Eye (tissue), 1 donor: ENCODE measurements at regions not wholly inside any gene's neighbourhood (a gene's known extent, or its start where the extent isn't known, plus 50 kb on each side); places are given as distances from the start of the nearest gene placed in this dataset.
A peak's percentile ranks its signal among the peaks of the same experiment; 100 is the strongest.

Source experiments
- DNase-seq: peaks from one replicate; pipeline ENCODE4 v3.0.0-alpha.2; 2015

DNA sequence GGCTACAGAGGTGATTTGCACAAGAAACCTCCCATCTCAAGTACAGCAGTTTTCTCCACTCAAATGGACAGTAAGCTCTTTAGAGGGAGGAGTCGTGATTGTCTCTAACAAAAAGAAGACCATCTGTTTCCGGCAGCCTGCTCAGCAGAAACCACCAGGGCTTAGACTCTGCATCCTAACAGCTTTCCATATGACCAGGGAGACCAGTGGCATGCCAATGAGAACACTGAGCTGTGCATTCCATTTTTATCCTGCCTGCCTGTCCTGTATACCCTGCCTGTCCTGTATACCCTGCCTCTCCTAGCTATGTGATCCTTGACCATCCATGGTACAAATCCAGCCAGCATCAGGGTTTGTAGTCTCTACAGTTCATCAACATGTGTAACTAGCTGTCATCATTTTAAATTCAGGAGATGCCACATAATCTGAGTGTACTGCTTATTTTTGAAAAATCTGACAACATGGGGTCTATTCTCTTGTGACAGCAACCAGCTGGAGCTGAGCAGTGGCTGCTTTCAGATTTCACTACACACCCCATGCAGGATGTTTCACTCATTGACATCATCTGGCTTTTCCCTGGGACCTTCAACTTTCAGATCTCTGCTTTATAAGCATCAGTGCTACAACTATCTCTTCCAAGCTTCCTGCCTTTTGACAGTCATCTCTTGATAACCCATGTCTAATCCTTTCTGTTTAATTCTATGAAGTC, 50.5 kb upstream of the POU2AF2 start:
- DNase-seq: peak; percentile 23

DNA sequence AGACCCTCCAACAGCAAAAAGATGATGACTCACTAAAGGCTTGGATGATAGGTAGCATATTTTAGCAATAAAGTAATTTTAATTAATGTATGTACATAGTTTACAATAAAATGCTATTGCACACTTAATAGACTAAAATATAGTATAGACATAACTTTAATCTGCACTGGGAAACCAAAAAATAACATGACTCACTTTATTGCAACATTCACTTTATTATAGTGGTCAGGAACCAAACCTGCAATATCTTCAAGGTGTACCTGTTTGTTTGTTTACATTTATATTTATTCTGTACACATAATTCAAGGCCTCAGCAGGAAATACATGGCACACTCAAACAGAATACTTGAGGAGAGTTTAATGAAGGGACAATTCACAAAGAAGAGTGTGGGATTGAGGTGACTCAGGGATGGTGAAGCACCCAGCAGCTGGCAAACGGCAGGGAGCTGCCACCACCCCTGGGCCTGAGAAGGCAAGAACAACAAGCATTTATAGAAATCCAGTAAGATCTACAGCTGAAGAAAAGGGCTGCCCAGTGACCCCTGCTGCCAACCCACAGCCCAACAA, 51.5 kb upstream of the POU2AF2 start:
- no peak for DNase-seq

DNA sequence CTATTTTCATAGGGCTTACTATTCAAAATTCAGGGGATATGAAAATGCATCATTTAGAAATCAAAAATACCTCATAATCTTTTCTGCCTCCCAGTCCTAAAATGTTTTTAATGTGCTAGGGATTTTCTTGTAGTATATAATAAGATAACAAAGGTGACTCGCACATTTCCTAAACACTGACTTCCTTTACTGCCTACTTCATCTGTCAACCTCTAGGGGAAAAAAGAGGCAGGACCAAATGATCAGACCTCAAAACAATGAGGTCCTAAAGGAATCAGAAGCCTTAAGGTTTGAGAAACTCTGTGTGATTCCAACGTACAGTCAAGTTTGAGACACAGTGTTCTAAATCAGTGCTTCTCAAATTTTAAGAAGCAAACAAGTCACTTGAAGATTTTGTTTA, 56.1 kb upstream of the POU2AF2 start:
- DNase-seq: no peak

DNA sequence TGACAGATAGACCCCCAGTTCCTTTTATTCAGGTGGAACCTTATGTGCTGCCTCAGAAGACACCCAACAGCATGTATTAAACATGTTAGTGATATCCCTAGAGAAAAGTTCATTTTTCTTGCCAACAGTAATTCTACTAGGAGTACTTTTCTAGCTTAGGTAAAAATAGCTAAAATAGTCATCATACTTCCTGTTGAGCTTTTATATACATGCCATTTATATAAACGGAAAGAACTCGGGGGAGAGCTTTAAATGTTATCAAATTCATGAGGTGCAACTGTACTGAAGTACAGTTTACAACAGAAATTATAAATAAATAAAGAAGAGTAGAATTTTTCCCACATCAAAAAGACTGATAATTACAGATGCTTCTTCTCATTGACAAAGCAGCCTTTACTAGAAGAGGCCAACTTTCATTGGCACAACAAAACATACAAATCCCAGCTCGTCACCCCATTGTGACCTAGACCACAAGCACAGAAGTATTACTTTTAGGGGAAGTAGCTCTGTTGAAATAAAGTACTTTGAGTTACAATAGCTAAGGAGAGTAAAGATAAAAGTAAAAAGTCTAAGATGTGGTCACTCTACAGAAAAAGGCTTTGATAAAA, 59.1 kb upstream of the POU2AF2 start:
- DNase-seq: no peak

DNA sequence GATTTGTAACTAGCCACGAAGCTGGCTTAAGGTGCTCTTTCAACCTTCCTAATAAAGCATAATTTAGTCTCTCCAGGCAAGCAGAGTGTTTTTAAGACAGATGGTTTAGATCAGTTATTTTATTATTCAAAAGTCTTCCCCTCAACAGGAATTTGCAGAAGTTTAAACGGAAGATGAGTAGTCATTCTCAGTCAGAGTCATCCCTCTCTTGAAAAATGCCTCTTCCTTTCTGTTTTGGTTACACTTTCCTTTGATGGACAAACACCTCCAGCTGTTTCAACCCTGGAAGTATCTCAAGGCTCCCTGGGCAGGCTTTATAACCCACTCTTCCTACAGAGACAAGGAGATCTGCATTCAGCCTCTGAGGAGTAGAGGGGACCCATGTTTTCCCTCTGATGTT, 60.3 kb upstream of the POU2AF2 start:
- no peak for DNase-seq

DNA sequence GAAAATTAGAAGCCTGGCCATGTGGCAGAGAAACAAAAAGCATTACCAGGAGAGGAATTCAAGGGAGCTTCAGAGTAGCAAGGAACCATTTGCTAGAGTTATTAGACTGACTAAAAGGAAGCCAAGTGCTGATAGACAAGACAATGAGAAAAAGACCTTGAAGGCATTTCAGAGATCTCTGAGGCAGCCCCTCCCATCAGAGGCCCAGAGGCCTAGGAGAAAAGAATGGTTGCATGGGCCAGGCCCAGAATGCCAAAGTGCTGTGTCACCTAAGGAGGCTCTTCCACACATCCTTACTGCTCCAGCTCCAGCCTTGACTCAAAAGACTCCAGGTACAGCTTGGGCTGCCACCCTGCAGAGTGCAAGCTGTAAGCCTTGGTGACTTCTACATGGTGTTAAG, 61.8 kb upstream of the POU2AF2 start:
- DNase-seq: no peak

DNA sequence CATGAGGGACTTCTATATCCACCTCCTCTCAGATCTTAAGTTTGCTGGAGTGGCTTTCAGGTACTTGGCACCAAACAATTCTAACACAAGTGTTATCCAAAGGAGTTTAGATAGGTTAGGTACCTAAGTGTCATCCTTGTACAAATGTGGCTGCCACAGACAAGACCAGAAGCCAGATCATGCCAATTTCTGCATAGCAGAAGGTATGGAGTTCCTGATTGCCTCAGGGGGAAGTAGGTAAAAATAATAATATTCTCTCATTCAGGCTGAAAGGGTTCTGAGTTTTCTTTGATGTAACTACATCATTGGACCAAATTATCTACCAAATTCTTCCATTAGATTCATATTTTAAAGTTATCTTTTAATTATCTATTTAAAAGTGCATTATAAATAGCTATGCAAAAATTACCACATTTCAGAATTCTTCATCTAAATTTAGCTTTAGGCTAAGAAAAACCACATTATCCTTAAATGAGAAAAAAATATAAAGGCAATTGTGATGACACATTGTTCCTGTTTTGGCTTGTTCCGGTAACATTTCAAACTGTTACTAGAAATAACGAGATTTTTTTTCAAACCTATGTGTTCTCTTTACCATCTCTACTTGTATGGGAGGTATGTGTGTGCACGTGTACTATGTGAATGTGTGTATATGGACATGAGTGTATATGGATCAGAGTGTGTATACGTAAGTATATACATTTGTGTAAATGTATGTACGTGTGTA, 66.2 kb upstream of the POU2AF2 start:
- no peak for DNase-seq

DNA sequence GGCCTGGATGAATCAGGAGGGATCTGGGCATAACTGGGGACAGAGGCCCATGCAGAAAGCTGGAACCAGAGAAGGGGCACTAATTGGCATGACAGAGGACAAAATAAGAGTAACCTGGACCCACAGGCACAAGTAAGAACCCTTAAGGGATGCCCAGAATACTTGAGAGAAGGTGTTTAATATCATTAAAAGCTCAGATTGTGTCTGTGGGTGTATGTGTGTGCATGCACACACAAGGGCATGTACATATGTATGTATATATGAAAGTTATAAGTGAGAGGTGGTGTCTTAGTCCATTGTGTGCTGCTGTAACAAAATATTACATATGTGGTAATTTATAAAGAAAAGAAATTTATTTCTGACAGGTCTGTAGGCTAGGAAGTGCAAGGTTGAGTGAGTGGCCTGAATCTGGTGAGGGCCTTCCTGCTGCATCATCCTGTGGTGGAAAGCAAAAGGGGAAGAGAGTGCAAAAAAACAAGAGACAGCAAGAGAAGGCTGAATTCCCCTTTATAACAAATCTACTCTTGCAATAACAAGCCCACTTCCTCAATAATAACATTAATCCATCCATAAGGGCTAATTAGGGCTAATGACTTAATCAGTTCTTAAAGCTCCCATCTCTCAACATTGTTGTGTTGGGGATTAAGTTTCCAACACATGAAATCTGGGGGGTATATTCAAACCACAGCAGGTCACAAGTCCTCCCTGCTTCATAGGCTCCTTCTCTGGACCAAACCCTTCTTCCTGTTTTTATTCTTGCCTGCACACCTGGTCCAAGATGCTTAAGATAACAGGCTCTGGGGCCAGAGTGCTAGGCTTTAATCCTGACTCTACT, 68.3 kb upstream of the POU2AF2 start:
- no peak for DNase-seq

DNA sequence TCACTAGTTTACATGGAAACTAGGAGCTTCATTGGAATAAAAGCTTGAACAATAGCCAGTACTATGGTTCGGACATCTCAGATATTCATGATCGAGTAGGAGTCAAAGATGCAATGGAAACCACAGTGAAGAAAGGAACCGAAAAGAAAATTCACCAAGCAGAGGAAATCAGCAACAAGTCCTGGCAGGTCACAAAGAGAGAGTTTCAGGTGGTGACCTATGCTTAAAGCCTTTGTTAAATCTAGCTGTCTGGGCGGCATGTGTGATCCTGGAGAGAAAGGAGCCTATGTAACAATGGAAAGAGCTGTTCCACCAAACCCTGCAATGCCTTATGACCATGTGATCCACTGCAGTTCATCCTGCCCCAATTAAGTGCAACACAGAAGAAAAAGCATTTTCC, 68.9 kb upstream of the POU2AF2 start:
- DNase-seq: no peak

DNA sequence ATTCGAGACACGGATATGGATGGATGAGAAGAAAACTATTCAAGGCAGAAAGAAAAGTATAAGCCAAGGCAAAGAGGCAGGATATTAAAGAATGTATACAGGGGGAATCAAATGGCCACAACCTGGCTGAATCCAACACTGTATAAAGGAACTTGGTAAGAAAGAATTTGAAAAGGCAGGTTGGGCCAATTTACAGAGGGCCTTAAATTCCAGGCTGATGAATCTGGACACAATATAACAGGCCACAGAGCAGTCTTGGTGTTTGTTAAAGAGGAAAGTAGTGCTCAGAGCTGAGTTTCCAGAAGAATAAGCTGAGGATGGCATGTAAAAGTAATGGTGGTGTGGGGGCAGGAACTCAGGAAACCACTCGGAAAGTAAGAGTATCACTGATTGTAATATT, 72.3 kb upstream of the POU2AF2 start:
- DNase-seq: no peak

DNA sequence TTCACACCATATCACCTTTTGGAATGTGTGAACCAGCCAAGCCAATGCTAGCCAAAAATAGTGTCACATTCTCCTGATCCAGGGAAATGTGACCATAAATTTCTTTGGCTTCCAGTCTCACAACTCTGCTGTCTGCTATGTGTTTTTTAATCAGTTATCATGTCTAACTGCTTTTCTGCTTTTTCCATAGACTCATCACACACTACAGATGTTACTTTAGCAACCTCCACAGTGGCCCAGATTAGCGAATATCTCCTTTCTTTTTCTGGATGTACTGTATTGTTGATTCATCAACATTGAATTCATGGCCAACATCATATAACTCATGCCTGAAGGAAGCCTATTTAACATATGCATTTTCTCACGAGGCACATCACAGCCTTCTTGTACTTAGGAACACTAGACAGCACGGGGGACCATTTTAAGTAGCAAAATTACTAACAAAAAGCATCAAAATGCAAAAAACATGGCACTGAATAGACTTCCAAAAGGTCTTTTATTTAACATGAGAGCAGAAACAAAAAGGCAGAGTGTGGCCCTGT, 73.1 kb upstream of the POU2AF2 start:
- no peak for DNase-seq

DNA sequence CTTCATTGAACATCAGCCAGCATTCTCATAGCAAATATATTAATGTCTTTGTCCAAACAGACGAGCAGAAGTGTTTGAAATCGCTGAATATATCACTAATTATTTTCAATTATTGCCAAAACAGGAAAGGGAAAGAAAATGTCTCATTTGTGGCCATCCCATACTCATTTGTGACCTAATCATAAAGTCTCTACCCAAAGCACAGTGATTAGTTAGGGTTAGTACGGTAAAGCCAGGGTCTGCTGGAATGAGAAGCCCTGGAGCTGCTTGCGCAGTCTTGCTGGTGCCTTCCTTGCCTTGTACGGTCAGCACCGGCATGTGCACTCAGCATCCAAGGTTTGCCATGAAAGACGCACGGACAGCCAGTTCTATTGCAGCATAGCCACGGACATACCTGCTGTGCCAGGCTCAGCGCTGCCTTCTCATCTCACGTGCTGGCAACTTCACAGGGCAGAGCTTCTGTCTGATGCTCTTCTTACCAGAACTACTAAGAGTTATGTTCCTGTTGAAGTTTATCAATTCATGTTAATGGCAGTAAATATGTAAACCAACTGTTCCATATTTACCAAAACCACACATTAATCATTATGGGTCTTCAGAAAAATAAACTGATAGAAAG, 74.7 kb upstream of the POU2AF2 start:
- no peak for DNase-seq

DNA sequence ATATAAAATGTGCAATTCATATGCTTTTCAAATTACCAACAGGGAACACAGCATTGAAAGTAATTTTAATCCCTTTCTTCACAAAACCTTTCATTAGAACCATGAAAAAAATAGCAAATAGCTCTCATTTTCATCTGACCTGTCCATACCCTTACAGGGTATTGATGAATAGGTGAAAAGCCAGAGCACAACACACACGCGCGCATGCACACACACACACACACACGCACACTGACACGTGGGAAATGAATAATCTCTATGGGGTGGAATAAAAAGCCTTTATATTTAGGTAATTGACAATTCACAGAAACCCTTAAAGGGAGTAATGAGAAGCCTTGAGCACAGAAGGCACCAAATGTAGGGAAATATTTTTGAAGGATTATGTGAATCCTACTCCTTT, 76.2 kb upstream of the POU2AF2 start:
- DNase-seq: no peak

DNA sequence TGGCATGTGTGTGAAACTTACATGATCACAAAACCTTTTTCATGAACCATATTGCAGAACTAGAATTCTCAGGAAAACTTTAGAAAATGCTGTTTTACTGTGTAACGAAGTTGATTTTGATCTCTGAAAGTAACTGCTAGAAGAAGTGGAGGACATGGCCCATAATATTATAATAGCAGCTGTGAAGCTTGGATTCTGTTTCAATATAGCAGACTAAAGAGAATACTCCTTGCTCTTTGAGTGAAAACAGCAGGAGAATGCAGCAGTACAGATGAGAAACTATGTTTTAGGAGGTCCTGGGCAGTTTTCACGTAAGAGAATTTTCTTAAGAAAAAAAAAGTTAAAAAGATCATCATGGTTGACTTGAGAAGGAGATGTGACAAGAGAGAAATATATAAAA, 76.7 kb upstream of the POU2AF2 start:
- no peak for DNase-seq

DNA sequence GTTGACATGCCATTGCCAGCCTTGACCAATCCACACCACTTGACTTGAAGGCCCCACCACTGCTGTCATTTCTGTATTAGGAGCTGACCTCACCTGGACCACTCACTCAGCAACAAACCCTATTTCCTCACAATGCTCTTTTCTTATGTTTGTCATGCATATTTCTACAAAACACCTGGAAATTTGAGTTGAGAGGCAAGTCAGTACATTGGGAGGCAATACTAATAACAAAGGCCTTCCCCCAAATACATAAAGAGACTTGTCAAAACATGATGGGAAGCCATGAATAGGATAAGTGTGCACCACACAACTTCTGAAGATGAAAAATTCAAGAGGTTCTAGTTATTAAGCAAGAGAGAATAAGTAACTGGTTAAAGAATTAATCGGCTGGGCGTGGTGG, 77.9 kb upstream of the POU2AF2 start:
- DNase-seq: no peak

DNA sequence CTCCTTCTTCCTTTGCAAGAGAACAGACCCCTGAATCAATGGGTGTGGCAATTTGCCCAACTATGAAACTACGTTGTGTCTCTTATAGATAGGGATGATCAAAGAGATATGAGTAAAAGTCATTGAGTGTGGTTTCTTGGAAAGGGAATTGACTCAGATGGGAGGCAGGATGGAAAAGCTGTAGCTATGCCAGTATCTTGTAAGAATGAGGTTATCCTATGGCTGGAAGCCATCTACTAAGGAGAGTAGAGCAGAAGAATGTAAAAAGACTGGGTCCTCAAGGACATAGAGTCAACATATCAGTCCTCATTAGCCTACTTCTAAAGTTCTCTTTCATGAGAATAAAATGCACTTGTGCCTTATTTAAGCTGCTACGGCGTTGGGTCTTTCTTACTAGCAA, 78.9 kb upstream of the POU2AF2 start:
- DNase-seq: no peak

DNA sequence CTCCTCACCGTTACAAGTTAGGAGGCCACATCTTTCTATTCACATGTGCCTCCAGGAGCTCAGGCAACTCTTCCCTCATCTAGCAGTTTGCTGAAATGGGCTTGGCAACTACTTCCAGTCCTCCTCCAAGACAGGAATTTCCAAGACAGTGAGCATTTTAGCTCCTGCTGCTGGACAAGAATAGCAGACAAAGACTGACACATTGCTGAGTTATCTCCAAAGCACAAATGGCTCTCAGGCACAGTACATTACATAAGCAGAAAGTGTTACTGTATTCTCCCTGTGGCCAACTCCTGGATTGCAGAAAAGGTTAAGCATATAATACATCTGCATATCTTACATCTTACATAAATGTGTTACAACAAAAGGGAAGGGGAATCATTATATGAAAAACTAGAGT, 83.2 kb upstream of the POU2AF2 start:
- no peak for DNase-seq

DNA sequence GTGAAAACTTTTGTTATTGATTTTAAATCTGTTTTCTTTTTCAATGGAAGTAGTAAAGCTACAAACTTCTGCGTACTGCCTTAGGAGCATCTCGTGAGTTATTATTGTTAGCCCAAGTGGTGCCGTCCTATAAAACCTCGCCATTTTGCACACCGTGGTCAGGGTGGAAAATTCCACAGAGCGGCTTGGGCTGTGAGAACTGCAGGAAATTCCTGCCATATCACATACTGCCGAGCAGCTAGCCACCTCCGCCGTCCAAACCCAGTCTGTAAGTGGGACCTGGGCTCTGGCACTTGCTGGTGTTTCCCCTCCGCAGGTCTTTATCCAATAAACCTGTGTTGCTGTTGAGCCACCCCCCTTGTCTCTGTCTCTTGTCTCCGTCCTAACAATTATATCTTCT, 88.0 kb upstream of the POU2AF2 start:
- no peak for DNase-seq

DNA sequence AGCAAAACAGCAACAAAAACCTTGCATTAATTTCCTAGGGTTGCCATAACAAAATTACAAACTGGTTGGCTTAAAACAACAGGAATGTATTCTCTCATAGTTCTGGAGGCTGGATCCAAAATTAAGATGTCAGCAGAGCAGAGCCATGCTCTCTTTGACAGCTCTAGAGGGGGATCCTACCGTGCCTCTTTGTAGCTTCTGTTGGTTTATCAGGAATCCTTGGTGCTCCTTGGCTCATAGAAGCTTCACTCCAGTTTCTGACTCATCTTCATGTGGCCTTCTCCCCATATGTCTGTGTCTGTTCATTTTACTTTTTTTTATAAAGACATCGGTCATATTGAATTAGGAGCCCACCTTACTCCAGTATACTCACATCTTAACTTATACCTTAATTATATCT, 90.5 kb upstream of the POU2AF2 start:
- no peak for DNase-seq

DNA sequence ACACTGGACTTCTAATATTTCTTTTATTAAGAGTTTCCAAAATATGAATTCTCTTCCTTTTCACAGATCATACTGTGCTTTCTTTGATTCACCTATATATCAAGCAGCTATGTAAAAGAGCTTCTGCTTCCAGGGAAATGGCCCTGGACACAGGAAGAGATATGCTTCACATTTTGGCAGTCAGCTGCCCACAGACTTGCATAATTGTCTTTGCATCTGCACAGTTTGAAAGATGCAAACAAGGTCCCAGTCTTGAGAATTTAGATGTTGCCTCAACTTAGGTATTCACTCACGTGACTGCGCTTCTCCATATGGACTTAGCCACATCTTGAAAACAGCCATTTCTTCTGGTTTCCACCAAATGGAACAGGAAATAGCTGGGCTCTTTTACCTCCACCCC, 92.3 kb upstream of the POU2AF2 start:
- DNase-seq: no peak

DNA sequence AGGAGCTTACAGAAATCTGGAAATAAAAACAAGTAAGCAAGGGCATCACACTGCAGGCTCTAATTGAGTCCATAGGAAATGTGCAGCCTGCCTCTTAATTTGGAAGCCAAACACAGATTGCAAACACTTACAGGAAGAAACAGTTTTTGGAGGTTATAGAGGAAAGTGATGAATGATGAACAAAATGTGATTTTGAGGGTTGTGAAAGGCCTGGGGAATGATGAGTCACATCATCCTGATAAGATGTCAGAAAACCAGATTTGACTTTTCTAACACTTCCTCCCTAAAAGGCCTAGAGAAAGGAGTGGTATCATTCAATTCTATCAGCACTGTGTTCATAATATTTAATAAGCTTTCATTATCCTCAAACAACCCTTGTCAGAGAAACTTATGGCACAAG, 96.6 kb upstream of the POU2AF2 start:
- no peak for DNase-seq

DNA sequence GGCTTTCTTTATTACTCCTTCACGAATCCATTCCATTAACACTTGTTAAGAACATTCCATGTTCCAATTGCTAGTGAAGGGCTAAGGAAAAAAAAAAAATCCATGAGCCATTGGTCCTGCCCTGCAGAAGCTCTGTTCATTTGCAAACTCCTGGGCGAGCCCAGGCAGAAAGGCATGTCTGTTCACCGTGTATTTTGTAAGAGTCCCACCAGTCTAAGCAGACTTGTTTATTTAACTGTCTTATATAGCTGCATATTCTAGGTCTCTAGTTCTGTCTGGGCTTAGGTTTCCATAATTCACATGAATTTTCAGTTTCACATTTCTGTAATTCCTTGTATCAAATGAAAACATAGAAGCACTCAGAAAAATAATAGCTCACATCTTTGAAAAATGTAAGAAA, 97.4 kb upstream of the POU2AF2 start:
- DNase-seq: no peak
